VCaP (cell line): ENCODE measurements at regions not wholly inside any gene's neighbourhood (a gene's known extent, or its start where the extent isn't known, plus 50 kb on each side); places are given as distances from the start of the nearest gene placed in this dataset.

ENCODE experiments used
- H3K27ac ChIP-seq: fragments of 450-650 bp; 2 replicates; pipeline ENCODE4 v1.5.1; 2017
- TF ChIP-seq, protein P1 (sequence below): fragments of 450-650 bp; conservative IDR thresholded peaks from 2 replicates; pipeline ENCODE4 v1.5.1; 2017; ENCODE audit warnings: mild to moderate bottlenecking, moderate library complexity

- TF ChIP-seq, protein P1, sequence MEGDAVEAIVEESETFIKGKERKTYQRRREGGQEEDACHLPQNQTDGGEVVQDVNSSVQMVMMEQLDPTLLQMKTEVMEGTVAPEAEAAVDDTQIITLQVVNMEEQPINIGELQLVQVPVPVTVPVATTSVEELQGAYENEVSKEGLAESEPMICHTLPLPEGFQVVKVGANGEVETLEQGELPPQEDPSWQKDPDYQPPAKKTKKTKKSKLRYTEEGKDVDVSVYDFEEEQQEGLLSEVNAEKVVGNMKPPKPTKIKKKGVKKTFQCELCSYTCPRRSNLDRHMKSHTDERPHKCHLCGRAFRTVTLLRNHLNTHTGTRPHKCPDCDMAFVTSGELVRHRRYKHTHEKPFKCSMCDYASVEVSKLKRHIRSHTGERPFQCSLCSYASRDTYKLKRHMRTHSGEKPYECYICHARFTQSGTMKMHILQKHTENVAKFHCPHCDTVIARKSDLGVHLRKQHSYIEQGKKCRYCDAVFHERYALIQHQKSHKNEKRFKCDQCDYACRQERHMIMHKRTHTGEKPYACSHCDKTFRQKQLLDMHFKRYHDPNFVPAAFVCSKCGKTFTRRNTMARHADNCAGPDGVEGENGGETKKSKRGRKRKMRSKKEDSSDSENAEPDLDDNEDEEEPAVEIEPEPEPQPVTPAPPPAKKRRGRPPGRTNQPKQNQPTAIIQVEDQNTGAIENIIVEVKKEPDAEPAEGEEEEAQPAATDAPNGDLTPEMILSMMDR, result no peak
These were observed 173.9 kb downstream of the CALCRL start for GRCh38 chr2:187274146-187274545.

DNA sequence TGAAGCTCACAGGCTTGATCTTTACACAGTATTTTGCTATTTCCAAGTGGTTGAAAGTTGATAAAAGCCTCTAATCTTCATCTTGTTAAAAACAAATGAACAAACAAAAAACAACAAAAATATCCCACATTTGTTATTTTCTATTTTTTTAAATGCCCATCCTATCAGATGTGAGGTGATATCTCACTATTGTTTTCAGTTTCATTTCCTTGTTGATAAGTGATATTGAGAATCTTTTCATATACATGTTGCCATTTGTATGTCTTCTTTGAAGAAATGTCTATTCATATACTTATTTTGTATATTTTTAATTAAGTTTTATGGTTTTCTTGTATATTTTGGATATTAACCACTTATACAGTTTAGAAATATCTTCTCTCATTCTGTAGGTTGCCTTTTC is 175.8 kb downstream of the CALCRL start:
- TF ChIP-seq, protein P1, result no peak
- no peak overlapping the region for H3K27ac ChIP-seq

More at GRCh38 chr2:187274146-187274545, 173.9 kb downstream of the CALCRL start:
- no peak overlapping the region for H3K27ac ChIP-seq

- H3K27ac ChIP-seq, result no peak overlapping the region
These were observed 176.2 kb downstream of the CALCRL start for GRCh38 chr2:187271825-187272224.

DNA sequence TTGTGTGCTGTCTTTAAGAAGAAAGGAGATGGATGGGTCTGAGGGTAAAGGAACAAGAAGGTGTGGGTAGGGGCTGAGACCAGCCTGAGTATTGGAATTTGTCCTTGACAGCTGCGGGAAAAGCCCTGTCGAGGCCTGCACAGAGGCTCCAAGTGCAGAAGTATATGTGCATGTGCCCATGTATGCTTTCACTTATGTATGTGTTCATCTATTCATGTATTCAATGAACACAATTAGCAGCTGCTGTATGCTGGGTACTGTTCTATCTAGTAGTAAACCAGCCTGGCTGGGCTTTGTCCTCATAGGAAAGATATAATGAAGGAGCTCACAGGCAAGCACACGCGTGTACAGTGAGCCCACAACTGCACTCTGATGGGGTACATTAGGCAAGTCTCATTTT is 181.4 kb downstream of the CALCRL start:
- no peak overlapping the region for H3K27ac ChIP-seq
- TF ChIP-seq, protein P1, result no peak

More at GRCh38 chr2:187271825-187272224, 176.2 kb downstream of the CALCRL start:
- TF ChIP-seq, protein P1, result no peak

DNA sequence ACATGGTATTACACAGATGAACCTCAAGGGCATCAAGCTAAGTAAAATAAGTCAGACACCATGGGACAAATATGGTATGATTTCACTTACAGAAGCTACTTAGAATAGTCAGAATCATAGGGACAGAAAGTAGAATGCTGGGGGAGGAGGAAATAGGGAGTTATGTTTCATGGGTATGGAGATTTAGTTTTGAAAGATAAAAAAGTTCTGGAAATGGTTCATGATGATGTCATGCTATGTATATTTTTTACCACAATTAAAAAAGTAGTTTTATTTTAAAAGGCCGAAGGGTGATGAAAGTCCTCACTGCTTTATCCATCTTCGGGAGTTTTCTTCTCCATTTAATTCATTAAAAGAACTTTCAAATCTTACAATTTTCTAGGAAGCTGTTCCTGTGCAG is 181.9 kb downstream of the CALCRL start:
- TF ChIP-seq, protein P1, result no peak
- no peak overlapping the region for H3K27ac ChIP-seq

DNA sequence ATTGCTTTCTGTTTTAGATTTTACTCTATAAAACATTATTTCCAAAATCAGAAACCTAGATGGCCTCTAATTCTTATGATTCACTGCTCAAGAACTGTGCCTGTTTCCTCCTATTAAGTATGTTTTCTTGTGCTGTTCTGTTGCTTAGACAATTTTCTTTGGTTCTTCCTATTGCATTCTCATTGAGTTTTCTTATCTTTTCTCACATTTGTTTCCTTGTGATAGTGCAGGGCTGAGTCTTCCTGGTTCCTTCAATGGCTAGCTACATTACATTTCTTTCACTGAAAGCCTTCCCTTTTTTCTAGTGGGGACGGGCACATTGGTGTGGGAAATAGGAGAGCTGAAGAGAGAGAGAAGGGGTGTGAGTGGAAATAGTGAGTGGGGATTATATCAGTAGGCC is 183.4 kb downstream of the CALCRL start:
- TF ChIP-seq, protein P1, result no peak

DNA sequence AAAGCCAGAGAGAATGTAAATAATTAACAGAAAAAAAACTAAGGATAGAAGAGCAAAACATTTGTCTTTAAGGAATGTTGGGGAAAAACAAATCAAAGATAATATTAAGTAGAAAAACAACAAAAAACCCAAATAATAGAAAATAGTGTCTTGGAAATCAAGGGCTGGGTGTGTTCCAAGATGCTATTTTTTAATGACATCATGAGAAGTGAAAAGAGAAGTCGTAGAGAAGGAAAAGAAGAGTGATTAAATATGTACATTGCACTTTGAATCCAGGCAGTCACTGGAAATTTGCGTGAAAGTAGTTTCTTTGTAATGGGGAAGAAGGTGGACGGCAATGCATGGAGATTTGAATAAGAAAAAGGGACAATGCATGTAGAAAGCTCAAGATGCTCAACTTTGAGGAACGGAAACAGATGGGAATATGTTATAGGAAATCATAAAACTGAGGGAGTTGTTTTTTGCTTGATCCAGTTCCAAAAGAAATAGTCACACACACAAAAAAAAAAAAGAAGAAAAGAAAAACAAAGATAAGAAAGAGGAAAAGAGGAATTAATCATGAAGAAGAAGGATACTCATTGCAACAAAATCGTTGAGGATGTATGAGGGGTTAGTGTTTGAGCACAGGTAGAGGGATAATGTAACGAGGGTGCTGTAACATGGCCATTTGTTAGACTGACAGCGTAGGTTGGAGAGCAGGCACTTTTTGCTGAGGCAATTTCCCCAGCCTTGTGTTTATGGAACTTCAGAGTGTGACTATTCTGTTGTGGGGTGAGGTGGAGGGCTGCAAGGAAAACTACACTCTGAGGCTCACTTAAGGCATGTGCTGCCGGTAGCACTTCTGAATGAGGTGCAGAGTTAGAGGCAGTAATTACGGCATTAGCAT is 184.1 kb downstream of the CALCRL start:
- H3K27ac ChIP-seq, result no peak overlapping the region
- TF ChIP-seq, protein P1, result no peak

More for the DNA sequence above, 183.4 kb downstream of the CALCRL start:
- no peak overlapping the region for H3K27ac ChIP-seq
